ENCODE measurements at regions not wholly inside any gene's neighbourhood (a gene's known extent, or its start where the extent isn't known, plus 50 kb on each side); places are given as distances from the start of the nearest gene placed in this dataset.

GRCh38 chr4:156378033-156378665, 424.5 kb upstream of the CTSO start:
- Histone ChIP-seq H3K79me2 (ENCODE audit: insufficient read depth, low read length) (no peaks in the 10 kb centered on the region), H3K9ac (ENCODE audit: low read length) (no peak overlapping the region), H3K4me1 (ENCODE audit: control insufficient read depth in 1 of 2, insufficient read depth in 2 of 2, low read length in 2 of 2) (peaks cover 10% of the 10 kb centered on the region in 2 experiments; a peak in 2 of 4 replicates), H3K4me3 (replicated peaks in 1 of 2; ENCODE audit: low read depth in 1 of 2, low read length in 2 of 2) (no peak overlapping the region), H3K27me3 (ENCODE audit: insufficient read depth, low read length) (no peaks in the 10 kb centered on the region), H3K4me2 (ENCODE audit: low read length) (no peak overlapping the region), H3K36me3 (ENCODE audit: control insufficient read depth in 1 of 2, insufficient read depth in 2 of 2, low read length in 2 of 2) (no peaks in the 10 kb centered on the region), H3K27ac (ENCODE audit: low read depth, low read length) (no peak overlapping the region), H4K20me1 (ENCODE audit: insufficient read depth) (no peaks in the 10 kb centered on the region), H3K9me3 (ENCODE audit: control insufficient read depth in 1 of 2, insufficient read depth in 1 of 2, low read depth in 1 of 2, low read length in 2 of 2) (no peaks in the 10 kb centered on the region), H3K9me2 (ENCODE audit: insufficient read depth) (no peaks in the 10 kb centered on the region), H2AFZ (ENCODE audit: low read depth, low read length, poor library complexity, severe bottlenecking) (peak overlapping the region; percentile 79)
- intact Hi-C loops (cut with micrococcal nuclease): loop anchor here (2.0 to 5.0 kb wide), 2 partner anchors 221 to 973 kb away; no protein-coding TSS in a partner anchor
- no TSS peak for BruUV-seq (replicated peaks)
- CTCF ChIA-PET: interaction anchor here (1.1 kb wide), 1 partner anchor 13 kb away, joined by 3 read pairs; no protein-coding TSS in a partner anchor
- DNase-seq (ENCODE audit: low read depth, low spot score) (peak; percentile 24), ATAC-seq (peak; percentile 69)
- POLR2A ChIA-PET: no interaction called here
- RAD21 ChIA-PET (ENCODE audit: low non-redundant PET in 1 of 2, low total read pairs in 2 of 2, uncharacterized antibody in 2 of 2, unreplicated experiment in 2 of 2): interaction anchor here in 1 of 2 experiments (1.0 kb wide), 1 partner anchor 83 kb away, joined by 3 read pairs; no protein-coding TSS in a partner anchor
- TF ChIP-seq CTCF (IDR thresholded peaks at IDR 0.05 in 2 of 3, conservative IDR thresholded peaks at IDR 0.05 in 1 of 3; ENCODE audit: borderline replicate concordance in 1 of 3, insufficient read depth in 1 of 3, low read depth in 2 of 3, low read length in 2 of 3) (peak; percentile 61 to 74 (median 74); a peak in 5 of 6 replicates), ZBTB33 (IDR thresholded peaks at IDR 0.05; ENCODE audit: extremely low read depth, insufficient replicate concordance, low read length) (no peak), RAD21 (IDR thresholded peaks at IDR 0.05; ENCODE audit: low read depth) (peak; percentile 73)

Data from HCT116 (cell line).